ENCODE measurements at regions not wholly inside any gene's neighbourhood (a gene's known extent, or its start where the extent isn't known, plus 50 kb on each side); places are given as distances from the start of the nearest gene placed in this dataset.
"Not testable (repeated sequence)": the region's sequence is repeated elsewhere in the genome, so short reads cannot be mapped to it uniquely, and the experiment has no call there.

- H3K27me3 ChIP-seq (ENCODE audit: insufficient read depth, low read length); CTCF ChIA-PET (ENCODE audit: partially characterized antibody); H3K9me3 Mint-ChIP-seq; H3K27me3 Mint-ChIP-seq; H3K36me3 ChIP-seq (ENCODE audit: insufficient read depth, low read length); H3K9me3 ChIP-seq (ENCODE audit: control insufficient read depth in 1 of 2, low read length in 2 of 2); H3K36me3 Mint-ChIP-seq: not testable (repeated sequence)
- Mint-ChIP-seq H3K4me3 (peak overlapping the region; percentile 94 to 99 (median 97)), H3K27ac (peak overlapping the region in 6 of 7 donors; percentile 61 to 93 (median 90)), H3K4me1 (peaks cover 15 to 42% (median 28%) of the 10 kb centered on the region in 4 donors)
- Histone ChIP-seq H3K4me1 (ENCODE audit: insufficient read depth, low read length) (peaks cover 15% of the 10 kb centered on the region), H3K4me3 (ENCODE audit: low read length in 2 of 2) (peak overlapping the region; percentile 65 to 80), H3K27ac (ENCODE audit: low read depth, low read length) (peak overlapping the region; percentile 49)
- intact Hi-C loops (cut with micrococcal nuclease), result loop anchor here (1.0 to 2.0 kb wide), 2 partner anchors 117 to 329 kb away; partner anchors contain the start of genes CPD and CRLF3
- POLR2A ChIA-PET (ENCODE audit: partially characterized antibody), result interaction anchor here (0.8 to 0.9 kb wide), 2 partner anchors 9 to 10 kb away, joined by 3 read pairs; no protein-coding TSS in a partner anchor
- peak in 4 of 5 donors; percentile 45 to 60 (median 54) for DNase-seq
Measured at GRCh38 chr17:30707724-30708240, 116.7 kb downstream of the CRLF3 start.

GRCh38 chr17:30706461-30707335, 117.8 kb downstream of the CRLF3 start:
- CTCF ChIA-PET (ENCODE audit: partially characterized antibody); H3K27me3 ChIP-seq (ENCODE audit: insufficient read depth, low read length); H3K9me3 Mint-ChIP-seq; H3K27me3 Mint-ChIP-seq; H3K27ac ChIP-seq (ENCODE audit: low read depth, low read length); H3K36me3 ChIP-seq (ENCODE audit: insufficient read depth, low read length); DNase-seq; H3K36me3 Mint-ChIP-seq; intact Hi-C loops (cut with micrococcal nuclease); H3K9me3 ChIP-seq (ENCODE audit: control insufficient read depth in 1 of 2, low read length in 2 of 2); H3K4me3 ChIP-seq (ENCODE audit: low read length in 2 of 2): not testable (repeated sequence)
- peaks cover 15 to 42% (median 28%) of the 10 kb centered on the region in 4 donors for H3K4me1 Mint-ChIP-seq
- peak overlapping the region in 2 of 7 donors; percentile 35 to 59 for H3K27ac Mint-ChIP-seq
- peaks cover 15% of the 10 kb centered on the region for H3K4me1 ChIP-seq (ENCODE audit: insufficient read depth, low read length)
- H3K4me3 Mint-ChIP-seq, result peak overlapping the region in 7 of 8 donors; percentile 25 to 99 (median 58)
- POLR2A ChIA-PET (ENCODE audit: partially characterized antibody), result interaction anchor here (0.8 to 0.9 kb wide), 2 partner anchors 9 to 10 kb away, joined by 3 read pairs; no protein-coding TSS in a partner anchor

GRCh38 chr17:30706004-30706403, 118.5 kb downstream of the CRLF3 start:
- H3K4me1 ChIP-seq (ENCODE audit: insufficient read depth, low read length), result peaks cover 15% of the 10 kb centered on the region
- intact Hi-C loops (cut with micrococcal nuclease); H3K9me3 ChIP-seq (ENCODE audit: control insufficient read depth in 1 of 2, low read length in 2 of 2); H3K36me3 Mint-ChIP-seq; H3K9me3 Mint-ChIP-seq; CTCF ChIA-PET (ENCODE audit: partially characterized antibody); H3K27ac Mint-ChIP-seq; H3K36me3 ChIP-seq (ENCODE audit: insufficient read depth, low read length); H3K27me3 Mint-ChIP-seq; POLR2A ChIA-PET (ENCODE audit: partially characterized antibody); H3K27me3 ChIP-seq (ENCODE audit: insufficient read depth, low read length); DNase-seq; H3K27ac ChIP-seq (ENCODE audit: low read depth, low read length); H3K4me3 ChIP-seq (ENCODE audit: low read length in 2 of 2): not testable (repeated sequence)
- Mint-ChIP-seq H3K4me1 (peaks cover 15 to 37% (median 24%) of the 10 kb centered on the region in 4 donors), H3K4me3 (peak overlapping the region in 6 of 8 donors; percentile 17 to 62 (median 45))

- intact Hi-C loops (cut with micrococcal nuclease), result no loop called here
- Mint-ChIP-seq H3K27me3 (peaks cover 2 to 4% of the 10 kb centered on the region in 2 donors), H3K4me3 (no peak overlapping the region), H3K9me3 (no peaks in the 10 kb centered on the region), H3K4me1 (peaks cover 5 to 18% (median 10%) of the 10 kb centered on the region in 4 donors), H3K27ac (no peak overlapping the region), H3K36me3 (no peaks in the 10 kb centered on the region)
- no peaks in the 10 kb centered on the region for H3K27me3 ChIP-seq (ENCODE audit: insufficient read depth, low read length)
- H3K27ac ChIP-seq (ENCODE audit: low read depth, low read length), result no peak overlapping the region
- H3K4me3 ChIP-seq (ENCODE audit: low read length in 2 of 2), result no peak overlapping the region
- H3K36me3 ChIP-seq (ENCODE audit: insufficient read depth, low read length), result no peaks in the 10 kb centered on the region
- H3K4me1 ChIP-seq (ENCODE audit: insufficient read depth, low read length), result peaks cover 11% of the 10 kb centered on the region
- ChIA-PET CTCF (ENCODE audit: partially characterized antibody) (interaction anchor here (1.4 kb wide), 1 partner anchor 9 kb away, joined by 3 read pairs; no protein-coding TSS in a partner anchor), POLR2A (ENCODE audit: partially characterized antibody) (no interaction called here)
- DNase-seq, result no peak
- H3K9me3 ChIP-seq (ENCODE audit: control insufficient read depth in 1 of 2, low read length in 2 of 2), result no peaks in the 10 kb centered on the region
Measured at GRCh38 chr17:30701498-30701989, 122.9 kb downstream of the CRLF3 start.

GRCh38 chr17:30700833-30701232, 123.7 kb downstream of the CRLF3 start:
- H3K4me1 ChIP-seq (ENCODE audit: insufficient read depth, low read length); H3K4me3 Mint-ChIP-seq; POLR2A ChIA-PET (ENCODE audit: partially characterized antibody); intact Hi-C loops (cut with micrococcal nuclease); H3K27me3 Mint-ChIP-seq; H3K27ac ChIP-seq (ENCODE audit: low read depth, low read length); H3K4me3 ChIP-seq (ENCODE audit: low read length in 2 of 2); H3K9me3 Mint-ChIP-seq; H3K36me3 ChIP-seq (ENCODE audit: insufficient read depth, low read length); H3K36me3 Mint-ChIP-seq; H3K9me3 ChIP-seq (ENCODE audit: control insufficient read depth in 1 of 2, low read length in 2 of 2); H3K27me3 ChIP-seq (ENCODE audit: insufficient read depth, low read length); H3K27ac Mint-ChIP-seq; DNase-seq: not testable (repeated sequence)
- CTCF ChIA-PET (ENCODE audit: partially characterized antibody), result interaction anchor here (1.4 kb wide), 1 partner anchor 8 kb away, joined by 3 read pairs; no protein-coding TSS in a partner anchor
- H3K4me1 Mint-ChIP-seq, result peaks cover 4 to 14% (median 8%) of the 10 kb centered on the region in 4 donors

- ChIA-PET POLR2A (ENCODE audit: partially characterized antibody) (interaction anchor here (1.2 kb wide), 1 partner anchor 10 kb away, joined by 3 read pairs; no protein-coding TSS in a partner anchor), CTCF (ENCODE audit: partially characterized antibody) (interaction anchor here (0.6 to 0.9 kb wide), 2 partner anchors 18 to 838 kb away, joined by 3 read pairs; no protein-coding TSS in a partner anchor)
- H3K9me3 Mint-ChIP-seq; intact Hi-C loops (cut with micrococcal nuclease); H3K27me3 ChIP-seq (ENCODE audit: insufficient read depth, low read length); H3K4me1 ChIP-seq (ENCODE audit: insufficient read depth, low read length); H3K36me3 Mint-ChIP-seq; H3K36me3 ChIP-seq (ENCODE audit: insufficient read depth, low read length); H3K27ac ChIP-seq (ENCODE audit: low read depth, low read length); H3K9me3 ChIP-seq (ENCODE audit: control insufficient read depth in 1 of 2, low read length in 2 of 2); H3K27me3 Mint-ChIP-seq: not testable (repeated sequence)
- peak overlapping the region; percentile 67 to 85 (median 80) for H3K4me3 Mint-ChIP-seq
- peak overlapping the region in 1 of 2 donors; percentile 35 for H3K4me3 ChIP-seq (ENCODE audit: low read length in 2 of 2)
- peak overlapping the region in 4 of 7 donors; percentile 26 to 87 (median 58) for H3K27ac Mint-ChIP-seq
- peak; percentile 70 to 79 (median 73) for DNase-seq
- H3K4me1 Mint-ChIP-seq, result peaks cover 7 to 13% (median 10%) of the 10 kb centered on the region in 4 donors
Measured at GRCh38 chr17:30697619-30698460, 126.7 kb downstream of the CRLF3 start.

Data from CD4-positive, alpha-beta memory T cell (primary cell).